Prostate gland (tissue), 2 donors: ENCODE measurements at regions not wholly inside any gene's neighbourhood (a gene's known extent, or its start where the extent isn't known, plus 50 kb on each side); places are given as distances from the start of the nearest gene placed in this dataset.

ENCODE experiments used
- DNase-seq: peaks from one replicate; pipeline ENCODE4 v3.0.0-alpha.2; 2019; ENCODE audit warnings: low spot score
- H3K27ac ChIP-seq, 2 donors: fragments of 200-600 bp; sonication (generic); 2 replicates each; pipeline ENCODE4 v1.5.1; 2017 to 2019
- H3K27me3 ChIP-seq: fragments of 200-600 bp; sonication (generic); replicated peaks from 2 replicates; pipeline ENCODE4 v1.5.1; 2019; ENCODE audit not compliant: insufficient read depth
- H3K36me3 ChIP-seq, 2 donors: fragments of 200-600 bp; sonication (generic); 1 replicate in 1 of 2; 2 replicates in 1 of 2; pipeline versions ENCODE4 v1.5.1 to v1.8.1; 2017 to 2019
- H3K4me1 ChIP-seq: fragments of 200-600 bp; sonication (generic); replicated peaks from 2 replicates; pipeline ENCODE4 v1.5.1; 2019
- H3K4me3 ChIP-seq, 2 donors: fragments of 200-600 bp; sonication (generic); 2 replicates each; pipeline ENCODE4 v1.5.1; 2017 to 2019
- H3K9me3 ChIP-seq: fragments of 200-600 bp; sonication (generic); 2 replicates; pipeline ENCODE4 v1.5.1; 2017
- CTCF ChIP-seq, 4 experiments: fragments of 200-600 bp in 2 of 4; fragments of 450-650 bp in 2 of 4; sonication (generic) in 2 of 4; IDR thresholded peaks; 1 replicate in 3 of 4; 2 replicates in 1 of 4; pipeline ENCODE4 v1.5.1; 2016 to 2019; ENCODE audit warnings: antibody characterized with exemption in 4 of 4, mild to moderate bottlenecking in 2 of 4, moderate library complexity in 2 of 4
- POLR2A ChIP-seq: fragments of 450-650 bp; IDR thresholded peaks from one replicate; pipeline ENCODE4 v1.6.1; 2016; ENCODE audit warnings: antibody characterized with exemption, mild to moderate bottlenecking
- POLR2AphosphoS5 ChIP-seq: sonication (generic); formaldehyde crosslinking; IDR thresholded peaks from one replicate; pipeline ENCODE4 v1.6.1; 2017; ENCODE audit warnings: antibody characterized with exemption
- WGBS: methylation state at CpG from one replicate; pipeline ENCODE4 v1.1.5; 2018; 5-methylcytosine and 5-hydroxymethylcytosine counted together
- intact Hi-C: fragments of 100-400 bp; cut with DNase I; formaldehyde crosslinking; loops from one replicate; pipeline ENCODE4 v1.14.2; 2022

DNA sequence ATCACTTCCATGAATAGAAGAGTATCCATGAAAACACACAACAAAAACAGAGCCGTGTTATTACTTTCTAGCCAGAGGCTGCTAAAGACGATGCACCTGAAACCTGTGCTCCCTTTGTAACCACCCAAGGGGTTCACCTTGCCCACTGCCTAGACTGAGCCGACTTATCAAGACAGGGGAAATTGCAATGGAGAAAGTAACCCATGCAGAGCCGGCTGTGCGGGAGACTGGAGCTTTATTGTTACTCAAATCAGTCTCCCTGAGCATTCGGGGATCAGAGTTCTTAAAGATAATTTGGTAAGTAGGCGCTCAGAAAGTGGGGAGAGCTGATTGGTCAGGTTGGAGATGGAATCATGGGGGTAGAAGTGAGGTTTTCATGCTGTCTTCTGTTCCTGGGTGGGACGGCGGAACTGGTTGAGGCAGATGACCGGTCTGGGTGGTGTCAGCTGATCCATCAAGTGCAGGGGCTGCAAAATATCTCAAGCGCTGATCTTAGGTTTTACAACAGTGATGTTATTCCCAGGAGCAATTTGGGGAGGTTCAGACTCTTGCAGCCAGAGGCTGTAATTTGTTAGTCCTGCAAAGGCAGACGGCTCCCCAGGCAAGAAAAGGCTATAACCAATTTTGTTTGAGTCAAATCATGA lies 366.6 kb downstream of the PREX1 start:
- Histone ChIP-seq H3K4me3 (no peak overlapping the region), H3K9me3 (no peaks in the 10 kb centered on the region), H3K27me3 (no peaks in the 10 kb centered on the region), H3K27ac (no peak overlapping the region), H3K36me3 (no peaks in the 10 kb centered on the region), H3K4me1 (no peaks in the 10 kb centered on the region)
- intact Hi-C loops = no loop called here
- DNase-seq = no peak
- WGBS = 52% methylated on average over 12 of the region's 12 CpGs
- no peak for TF ChIP-seq CTCF (IDR thresholded peaks at IDR 0.05)

DNA sequence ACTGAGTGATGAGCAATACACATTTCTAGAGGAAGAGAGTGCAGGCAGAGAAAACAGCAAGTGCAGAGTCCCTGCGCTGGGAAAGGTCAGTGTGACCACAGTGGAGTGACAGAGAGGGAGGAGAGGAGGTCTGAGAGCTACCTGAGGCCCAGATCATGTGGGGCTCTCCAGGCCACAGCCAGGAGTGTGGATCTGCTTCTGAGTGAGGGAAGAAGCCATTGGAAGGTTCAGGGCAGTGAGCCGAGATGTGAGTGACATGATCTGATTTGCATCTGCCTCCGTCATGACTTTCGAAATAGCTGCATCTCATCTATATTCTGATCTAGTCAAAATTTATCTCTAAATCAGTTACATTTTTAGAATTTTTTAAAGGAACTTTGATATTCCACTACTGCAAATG lies 367.1 kb downstream of the PREX1 start:
- H3K4me3 ChIP-seq = no peak overlapping the region
- no peak for TF ChIP-seq POLR2A
- no peak for TF ChIP-seq CTCF (IDR thresholded peaks at IDR 0.05)
- no peak for TF ChIP-seq POLR2AphosphoS5
- no peak overlapping the region for H3K27ac ChIP-seq
- H3K9me3 ChIP-seq = no peaks in the 10 kb centered on the region
- H3K4me1 ChIP-seq = no peaks in the 10 kb centered on the region
- 90% methylated on average over 4 of the region's 4 CpGs for WGBS
- no peaks in the 10 kb centered on the region for H3K36me3 ChIP-seq
- no peak for DNase-seq
- no peaks in the 10 kb centered on the region for H3K27me3 ChIP-seq
- intact Hi-C loops = no loop called here

- H3K4me1 ChIP-seq = no peaks in the 10 kb centered on the region
- TF ChIP-seq CTCF (IDR thresholded peaks at IDR 0.05) = no peak
- TF ChIP-seq POLR2AphosphoS5 = no peak
- no peak for TF ChIP-seq POLR2A
- H3K27ac ChIP-seq = no peak overlapping the region
- 91% methylated on average over 24 of the region's 25 CpGs for WGBS
- DNase-seq = no peak
- H3K36me3 ChIP-seq = no peaks in the 10 kb centered on the region
- H3K27me3 ChIP-seq = peaks cover under 1% of the 10 kb centered on the region
- no peaks in the 10 kb centered on the region for H3K9me3 ChIP-seq
- intact Hi-C loops = no loop called here
- no peak overlapping the region for H3K4me3 ChIP-seq
Observed at GRCh38 chr20:48459722-48460395, 367.9 kb downstream of the PREX1 start.

GRCh38 chr20:48458601-48459385 lies 369.0 kb downstream of the PREX1 start:
- no peaks in the 10 kb centered on the region for H3K9me3 ChIP-seq
- no peak overlapping the region for H3K4me3 ChIP-seq
- no peak overlapping the region for H3K27ac ChIP-seq
- peaks cover 5% of the 10 kb centered on the region for H3K27me3 ChIP-seq
- no peaks in the 10 kb centered on the region for H3K4me1 ChIP-seq
- 92% methylated on average over 12 of the region's 12 CpGs for WGBS
- TF ChIP-seq POLR2A = no peak
- no peak for TF ChIP-seq POLR2AphosphoS5
- no peak for TF ChIP-seq CTCF (IDR thresholded peaks at IDR 0.05)
- intact Hi-C loops = no loop called here
- DNase-seq = no peak
- H3K36me3 ChIP-seq = no peaks in the 10 kb centered on the region
